Lower leg skin (tissue), 3 donors: ENCODE measurements at regions not wholly inside any gene's neighbourhood (a gene's known extent, or its start where the extent isn't known, plus 50 kb on each side); places are given as distances from the start of the nearest gene placed in this dataset.

Experiments used
- POLR2A ChIP-seq, 2 donors: fragments of 450-650 bp; IDR thresholded peaks; one replicate each; pipeline ENCODE4 v1.6.1; 2016 to 2017; ENCODE audit warnings: antibody characterized with exemption in 2 of 2, mild to moderate bottlenecking in 1 of 2, moderate library complexity in 1 of 2
- TF ChIP-seq, protein P1 (sequence below), 3 donors: fragments of 450-650 bp; IDR thresholded peaks; one replicate each; pipeline ENCODE4 v1.5.1; 2016; ENCODE audit warnings: antibody characterized with exemption in 3 of 3, mild to moderate bottlenecking in 3 of 3, moderate library complexity in 2 of 3

DNA sequence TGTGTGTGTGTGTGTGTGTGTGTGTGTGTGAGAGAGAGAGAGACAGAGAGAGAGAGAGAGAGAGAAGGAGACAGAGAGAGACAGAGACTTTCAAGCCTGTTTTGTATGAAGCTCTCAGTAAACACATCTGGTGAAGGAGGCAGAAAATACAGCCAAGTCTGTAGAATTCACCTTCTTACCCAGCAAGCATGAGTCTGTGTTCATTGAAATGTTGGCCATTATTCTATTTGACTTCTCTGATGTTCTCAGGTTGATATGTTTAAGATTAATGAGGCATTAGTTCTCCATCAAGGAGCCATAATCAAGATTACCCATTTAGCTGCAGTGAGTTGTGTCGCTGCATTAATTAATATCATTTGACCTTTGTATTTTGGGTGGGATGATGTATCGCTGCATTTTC is 895.8 kb upstream of the EEF2KMT start:
- TF ChIP-seq, protein P1, sequence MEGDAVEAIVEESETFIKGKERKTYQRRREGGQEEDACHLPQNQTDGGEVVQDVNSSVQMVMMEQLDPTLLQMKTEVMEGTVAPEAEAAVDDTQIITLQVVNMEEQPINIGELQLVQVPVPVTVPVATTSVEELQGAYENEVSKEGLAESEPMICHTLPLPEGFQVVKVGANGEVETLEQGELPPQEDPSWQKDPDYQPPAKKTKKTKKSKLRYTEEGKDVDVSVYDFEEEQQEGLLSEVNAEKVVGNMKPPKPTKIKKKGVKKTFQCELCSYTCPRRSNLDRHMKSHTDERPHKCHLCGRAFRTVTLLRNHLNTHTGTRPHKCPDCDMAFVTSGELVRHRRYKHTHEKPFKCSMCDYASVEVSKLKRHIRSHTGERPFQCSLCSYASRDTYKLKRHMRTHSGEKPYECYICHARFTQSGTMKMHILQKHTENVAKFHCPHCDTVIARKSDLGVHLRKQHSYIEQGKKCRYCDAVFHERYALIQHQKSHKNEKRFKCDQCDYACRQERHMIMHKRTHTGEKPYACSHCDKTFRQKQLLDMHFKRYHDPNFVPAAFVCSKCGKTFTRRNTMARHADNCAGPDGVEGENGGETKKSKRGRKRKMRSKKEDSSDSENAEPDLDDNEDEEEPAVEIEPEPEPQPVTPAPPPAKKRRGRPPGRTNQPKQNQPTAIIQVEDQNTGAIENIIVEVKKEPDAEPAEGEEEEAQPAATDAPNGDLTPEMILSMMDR (IDR thresholded peaks at IDR 0.05): no peak
- no peak for TF ChIP-seq POLR2A (IDR thresholded peaks at IDR 0.05)
